Activated CD4-positive, alpha-beta memory T cell treated with anti-CD3 and anti-CD28 coated beads for 36 hours (primary cell): ENCODE measurements at regions not wholly inside any gene's neighbourhood (a gene's known extent, or its start where the extent isn't known, plus 50 kb on each side); places are given as distances from the start of the nearest gene placed in this dataset.

Experiments used
- CTCF ChIA-PET: fragments of 350-600 bp; sonication (Branson Sonifier 250); formaldehyde crosslinking; loops from one replicate; lab custom pipeline; 2021; ENCODE audit warnings: antibody characterized with exemption, inconsistent platforms; lab: Charles Lee
- POLR2A ChIA-PET: fragments of 350-600 bp; sonication (Branson Sonifier 250); formaldehyde crosslinking; loops from one replicate; lab custom pipeline; 2021; ENCODE audit warnings: antibody characterized with exemption; lab: Charles Lee
- DNase-seq: peaks from one replicate; pipeline ENCODE4 v3.0.0-alpha.2; 2020
- H3K27ac Mint-ChIP-seq: one replicate; pipeline ENCODE4 v1.8.0; 2021; ENCODE audit warnings: mixed read lengths
- H3K27me3 Mint-ChIP-seq: one replicate; pipeline ENCODE4 v1.8.0; 2021; ENCODE audit warnings: mixed read lengths
- H3K36me3 Mint-ChIP-seq: one replicate; pipeline ENCODE4 v1.8.0; 2021; ENCODE audit warnings: mixed read lengths
- H3K4me1 Mint-ChIP-seq: one replicate; pipeline ENCODE4 v1.8.0; 2021; ENCODE audit warnings: low read depth, mixed read lengths
- H3K4me3 Mint-ChIP-seq: one replicate; pipeline ENCODE4 v1.8.0; 2021; ENCODE audit warnings: mild to moderate bottlenecking, mixed read lengths
- H3K9me3 Mint-ChIP-seq: one replicate; pipeline ENCODE4 v1.8.0; 2021; ENCODE audit warnings: mixed read lengths
- intact Hi-C: fragments of 100-400 bp; cut with micrococcal nuclease; formaldehyde crosslinking; loops from one replicate; pipeline ENCODE4 v1.15.1; 2023

GRCh38 chr4:180483036-180483435 is 1760.2 kb upstream of the TENM3 start:
- DNase-seq = no peak
- POLR2A ChIA-PET = no interaction called here
- Mint-ChIP-seq H3K4me3 (no peak overlapping the region), H3K36me3 (no peaks in the 10 kb centered on the region), H3K4me1 (no peaks in the 10 kb centered on the region), H3K27me3 (no peaks in the 10 kb centered on the region), H3K27ac (no peak overlapping the region), H3K9me3 (peaks cover 11% of the 10 kb centered on the region)
- intact Hi-C loops = no loop called here
- CTCF ChIA-PET = no interaction called here

DNA sequence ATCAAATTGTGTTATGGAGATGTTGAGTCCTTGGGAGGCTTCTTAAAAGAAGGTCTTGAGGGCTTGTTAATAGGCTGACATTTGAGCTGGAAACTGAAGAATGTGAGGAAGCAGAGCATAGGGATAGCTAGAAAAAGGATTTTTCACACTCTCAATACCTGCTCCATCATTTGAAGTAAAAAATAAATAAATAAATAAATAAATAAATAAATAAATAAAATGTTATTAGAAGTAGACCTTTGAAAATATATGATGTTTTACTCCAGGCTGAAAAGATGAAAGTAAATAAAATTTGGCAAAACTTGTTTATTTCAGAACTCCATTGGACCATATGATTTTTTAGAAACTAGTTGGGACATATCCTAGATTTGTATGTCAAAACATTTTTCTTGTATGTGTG is 1757.8 kb upstream of the TENM3 start:
- ChIA-PET CTCF (no interaction called here), POLR2A (no interaction called here)
- H3K4me1 Mint-ChIP-seq = no peaks in the 10 kb centered on the region
- no peaks in the 10 kb centered on the region for H3K27me3 Mint-ChIP-seq
- intact Hi-C loops = no loop called here
- H3K9me3 Mint-ChIP-seq = peaks cover 9% of the 10 kb centered on the region
- DNase-seq = no peak
- no peak overlapping the region for H3K27ac Mint-ChIP-seq
- no peak overlapping the region for H3K4me3 Mint-ChIP-seq
- H3K36me3 Mint-ChIP-seq = no peaks in the 10 kb centered on the region

GRCh38 chr4:180486342-180486741 is 1756.9 kb upstream of the TENM3 start:
- Mint-ChIP-seq H3K36me3 (no peaks in the 10 kb centered on the region), H3K27ac (no peak overlapping the region), H3K4me1 (no peaks in the 10 kb centered on the region), H3K4me3 (no peak overlapping the region), H3K27me3 (no peaks in the 10 kb centered on the region), H3K9me3 (peaks cover 9% of the 10 kb centered on the region)
- CTCF ChIA-PET = no interaction called here
- POLR2A ChIA-PET = no interaction called here
- no peak for DNase-seq
- intact Hi-C loops = no loop called here

- no peaks in the 10 kb centered on the region for H3K36me3 Mint-ChIP-seq
- H3K4me1 Mint-ChIP-seq = no peaks in the 10 kb centered on the region
- intact Hi-C loops = no loop called here
- ChIA-PET CTCF (no interaction called here), POLR2A (no interaction called here)
- H3K27me3 Mint-ChIP-seq = no peaks in the 10 kb centered on the region
- H3K4me3 Mint-ChIP-seq = no peak overlapping the region
- DNase-seq = no peak
- peaks cover 22% of the 10 kb centered on the region for H3K9me3 Mint-ChIP-seq
- H3K27ac Mint-ChIP-seq = no peak overlapping the region
These were observed 1753.4 kb upstream of the TENM3 start for GRCh38 chr4:180489787-180490186.

- H3K4me3 Mint-ChIP-seq = no peak overlapping the region
- intact Hi-C loops = no loop called here
- no peak for DNase-seq
- H3K9me3 Mint-ChIP-seq = peaks cover 22% of the 10 kb centered on the region
- H3K27me3 Mint-ChIP-seq = no peaks in the 10 kb centered on the region
- no peaks in the 10 kb centered on the region for H3K4me1 Mint-ChIP-seq
- H3K27ac Mint-ChIP-seq = no peak overlapping the region
- no peaks in the 10 kb centered on the region for H3K36me3 Mint-ChIP-seq
- ChIA-PET CTCF (no interaction called here), POLR2A (no interaction called here)
These were observed 1752.0 kb upstream of the TENM3 start for GRCh38 chr4:180491210-180491609.

- Mint-ChIP-seq H3K4me3 (no peak overlapping the region), H3K9me3 (peaks cover 18% of the 10 kb centered on the region), H3K36me3 (no peaks in the 10 kb centered on the region), H3K27me3 (no peaks in the 10 kb centered on the region), H3K27ac (no peak overlapping the region), H3K4me1 (no peaks in the 10 kb centered on the region)
- no peak for DNase-seq
- CTCF ChIA-PET = no interaction called here
- intact Hi-C loops = no loop called here
- POLR2A ChIA-PET = no interaction called here
These were observed 1749.9 kb upstream of the TENM3 start for GRCh38 chr4:180493299-180493698.

GRCh38 chr4:180500154-180500553 is 1743.0 kb upstream of the TENM3 start:
- no peak for DNase-seq
- ChIA-PET CTCF (no interaction called here), POLR2A (no interaction called here)
- Mint-ChIP-seq H3K4me1 (no peaks in the 10 kb centered on the region), H3K4me3 (no peak overlapping the region), H3K27me3 (no peaks in the 10 kb centered on the region), H3K9me3 (peaks cover 4% of the 10 kb centered on the region), H3K27ac (no peak overlapping the region), H3K36me3 (no peaks in the 10 kb centered on the region)
- intact Hi-C loops = no loop called here

GRCh38 chr4:180512801-180513475 is 1730.3 kb upstream of the TENM3 start:
- no peak for DNase-seq
- H3K4me1 Mint-ChIP-seq = no peaks in the 10 kb centered on the region
- intact Hi-C loops = no loop called here
- no peak overlapping the region for H3K27ac Mint-ChIP-seq
- ChIA-PET POLR2A (no interaction called here), CTCF (no interaction called here)
- H3K27me3 Mint-ChIP-seq = no peaks in the 10 kb centered on the region
- H3K36me3 Mint-ChIP-seq = no peaks in the 10 kb centered on the region
- H3K4me3 Mint-ChIP-seq = no peak overlapping the region
- H3K9me3 Mint-ChIP-seq = peaks cover 3% of the 10 kb centered on the region

DNA sequence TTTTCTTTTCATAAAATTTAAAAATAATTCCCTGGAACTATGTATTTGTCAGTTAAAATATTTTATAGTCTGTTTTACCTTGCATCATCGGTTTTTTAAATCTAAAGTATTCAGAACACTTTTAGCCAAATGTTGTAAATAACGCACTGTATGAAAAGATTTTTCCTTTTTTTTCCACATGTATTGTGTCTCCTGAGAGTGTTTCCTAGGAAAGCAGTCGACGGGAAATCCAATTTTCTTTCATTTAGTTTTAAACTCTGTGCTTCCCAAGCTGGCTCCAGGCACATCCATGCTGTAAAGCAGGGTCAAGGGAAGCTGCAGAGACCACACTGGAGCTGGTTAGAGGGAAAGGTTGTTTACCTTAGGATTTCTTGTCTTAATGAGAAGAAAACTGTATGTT is 1724.3 kb upstream of the TENM3 start:
- no peaks in the 10 kb centered on the region for H3K4me1 Mint-ChIP-seq
- no peak overlapping the region for H3K4me3 Mint-ChIP-seq
- peaks cover 3% of the 10 kb centered on the region for H3K9me3 Mint-ChIP-seq
- no peak overlapping the region for H3K27ac Mint-ChIP-seq
- no peak for DNase-seq
- intact Hi-C loops = no loop called here
- H3K36me3 Mint-ChIP-seq = no peaks in the 10 kb centered on the region
- H3K27me3 Mint-ChIP-seq = no peaks in the 10 kb centered on the region
- CTCF ChIA-PET = no interaction called here
- POLR2A ChIA-PET = no interaction called here

GRCh38 chr4:180521181-180521580 is 1722.0 kb upstream of the TENM3 start:
- no peak overlapping the region for H3K27ac Mint-ChIP-seq
- H3K9me3 Mint-ChIP-seq = no peaks in the 10 kb centered on the region
- DNase-seq = no peak
- no peaks in the 10 kb centered on the region for H3K4me1 Mint-ChIP-seq
- H3K4me3 Mint-ChIP-seq = no peak overlapping the region
- no peaks in the 10 kb centered on the region for H3K27me3 Mint-ChIP-seq
- intact Hi-C loops = no loop called here
- ChIA-PET POLR2A (no interaction called here), CTCF (no interaction called here)
- no peaks in the 10 kb centered on the region for H3K36me3 Mint-ChIP-seq

DNA sequence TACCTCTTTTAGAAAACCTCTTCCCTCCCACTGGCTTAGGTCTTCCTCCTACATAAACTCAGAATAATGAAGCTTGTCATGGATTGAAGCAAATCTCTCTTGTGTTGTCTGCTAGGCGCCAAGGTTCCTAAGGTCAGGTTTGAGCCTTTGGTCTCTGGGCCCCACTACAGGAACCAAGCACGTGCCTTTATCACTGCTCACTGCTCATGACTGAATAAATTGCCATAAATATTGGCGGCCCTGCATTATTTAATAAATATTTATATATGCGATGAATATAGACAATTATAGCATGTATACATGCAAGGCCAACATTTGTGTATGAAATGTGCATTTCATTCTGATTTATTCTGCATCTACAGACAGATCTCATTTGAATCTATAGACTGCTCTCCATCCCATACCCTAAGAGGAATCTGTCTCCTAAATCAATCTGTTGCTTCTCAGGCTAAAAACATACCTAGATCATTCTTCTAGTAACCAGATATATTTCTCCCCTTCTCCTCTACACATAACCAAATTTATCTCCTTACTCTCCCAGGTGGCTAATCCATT is 1717.6 kb upstream of the TENM3 start:
- Mint-ChIP-seq H3K36me3 (no peaks in the 10 kb centered on the region), H3K27me3 (no peaks in the 10 kb centered on the region), H3K4me3 (no peak overlapping the region), H3K27ac (no peak overlapping the region), H3K9me3 (peaks cover 4% of the 10 kb centered on the region), H3K4me1 (no peaks in the 10 kb centered on the region)
- no peak for DNase-seq
- intact Hi-C loops = no loop called here
- POLR2A ChIA-PET = no interaction called here
- CTCF ChIA-PET = no interaction called here

GRCh38 chr4:180528003-180528402 is 1715.2 kb upstream of the TENM3 start:
- Mint-ChIP-seq H3K27ac (no peak overlapping the region), H3K4me1 (no peaks in the 10 kb centered on the region), H3K27me3 (no peaks in the 10 kb centered on the region), H3K9me3 (peaks cover 14% of the 10 kb centered on the region), H3K4me3 (no peak overlapping the region), H3K36me3 (no peaks in the 10 kb centered on the region)
- CTCF ChIA-PET = no interaction called here
- POLR2A ChIA-PET = no interaction called here
- DNase-seq = no peak
- intact Hi-C loops = no loop called here

- intact Hi-C loops = no loop called here
- ChIA-PET POLR2A (no interaction called here), CTCF (no interaction called here)
- Mint-ChIP-seq H3K36me3 (no peaks in the 10 kb centered on the region), H3K4me3 (no peak overlapping the region), H3K4me1 (no peaks in the 10 kb centered on the region), H3K9me3 (peaks cover 15% of the 10 kb centered on the region), H3K27me3 (no peaks in the 10 kb centered on the region), H3K27ac (no peak overlapping the region)
- no peak for DNase-seq
These were observed 1712.4 kb upstream of the TENM3 start for GRCh38 chr4:180530787-180531186.
